Endothelial cell of umbilical vein (primary cell): ENCODE measurements at regions not wholly inside any gene's neighbourhood (a gene's known extent, or its start where the extent isn't known, plus 50 kb on each side); places are given as distances from the start of the nearest gene placed in this dataset.

ENCODE experiments used
- BruUV-seq: library from RNA; stranded (reverse); fragments of 400-500 nt; replicated peaks from 2 replicates; lab custom pipeline; 2021; lab: Mats Ljungman, UMichigan
- CTCF ChIA-PET: fragments of 300-600, 350-600 bp; sonication (Branson Sonifier 250); formaldehyde crosslinking; loops from one replicate; lab custom pipeline; 2021; ENCODE audit warnings: antibody characterized with exemption, inconsistent platforms; lab: Charles Lee
- POLR2A ChIA-PET: fragments of 300-600, 350-600 bp; sonication (Branson Sonifier 250); formaldehyde crosslinking; loops from one replicate; lab custom pipeline; 2021; ENCODE audit warnings: antibody characterized with exemption, inconsistent platforms; lab: Charles Lee
- DNase-seq: peaks from one replicate; pipeline ENCODE4 v3.0.0-alpha.2; 2011; ENCODE audit warnings: low read depth, low spot score
- FAIRE-seq: peaks from 2 replicates; lab custom pipeline; 2011; peaks lifted over from hg19 to GRCh38; lab: Jason Lieb, UNC
- H2AFZ ChIP-seq: 2 replicates; pipeline ENCODE4 v1.6.0; 2012; ENCODE audit warnings: low read depth, low read length, control low read depth, inconsistent platforms
- H3K27ac ChIP-seq: 2 replicates; pipeline ENCODE4 v1.5.1; 2011; ENCODE audit warnings: low read depth, mild to moderate bottlenecking, control low read depth, low read length, moderate library complexity; ENCODE audit not compliant: insufficient read depth
- H3K27me3 ChIP-seq, 2 experiments: 2 replicates each; pipeline versions ENCODE4 v1.6.0 to v1.6.1; 2011; ENCODE audit warnings: low read length in 2 of 2, mixed read lengths in 1 of 2; ENCODE audit not compliant: control insufficient read depth in 2 of 2, insufficient read depth in 2 of 2
- H3K36me3 ChIP-seq, 2 experiments: 2 replicates in 1 of 2; 3 replicates in 1 of 2; pipeline ENCODE4 v1.5.1; 2011; ENCODE audit warnings: low read length in 2 of 2, mild to moderate bottlenecking in 1 of 2, moderate library complexity in 1 of 2; ENCODE audit not compliant: control insufficient read depth in 2 of 2, insufficient read depth in 2 of 2; ENCODE audit errors: extremely low read depth in 1 of 2
- H3K4me1 ChIP-seq: 3 replicates; pipeline ENCODE4 v1.5.1; 2011; ENCODE audit warnings: mild to moderate bottlenecking, low read length; ENCODE audit not compliant: control insufficient read depth, insufficient read depth; ENCODE audit errors: extremely low read depth
- H3K4me2 ChIP-seq: 2 replicates; pipeline ENCODE4 v1.6.1; 2011; ENCODE audit warnings: low read length, control low read depth, mixed read lengths; ENCODE audit not compliant: insufficient read depth
- H3K4me3 ChIP-seq, 3 experiments: fragments of 200-600 bp in 1 of 3; sonication (generic), shearing (Covaris generic) in 1 of 3; replicated peaks in 1 of 3; 2 replicates each; pipeline ENCODE4 v1.5.1; 2011 to 2016; ENCODE audit warnings: control low read depth in 3 of 3, low read length in 3 of 3, mild to moderate bottlenecking in 2 of 3, inconsistent platforms in 1 of 3, low read depth in 1 of 3, moderate library complexity in 1 of 3; ENCODE audit not compliant: insufficient read depth in 1 of 3
- H3K79me2 ChIP-seq: 2 replicates; pipeline ENCODE4 v1.6.0; 2012; ENCODE audit warnings: low read length, inconsistent platforms; ENCODE audit not compliant: control insufficient read depth, insufficient read depth
- H3K9ac ChIP-seq: replicated peaks from 2 replicates; pipeline ENCODE3; 2011; ENCODE audit warnings: low read length, control low read depth; ENCODE audit not compliant: insufficient read depth; ENCODE audit errors: extremely low read depth
- H3K9me1 ChIP-seq: replicated peaks from 3 replicates; pipeline ENCODE4 v1.6.0; 2011; ENCODE audit warnings: mild to moderate bottlenecking, low read length; ENCODE audit not compliant: control insufficient read depth, insufficient read depth; ENCODE audit errors: extremely low read depth
- H3K9me3 ChIP-seq: replicated peaks from 2 replicates; pipeline ENCODE4 v1.5.1; 2012; ENCODE audit warnings: low read length, inconsistent platforms; ENCODE audit not compliant: control insufficient read depth, insufficient read depth
- H4K20me1 ChIP-seq: replicated peaks from 2 replicates; pipeline ENCODE3; 2011; ENCODE audit warnings: mild to moderate bottlenecking, low read length; ENCODE audit not compliant: control insufficient read depth, insufficient read depth; ENCODE audit errors: extremely low read depth
- FOS ChIP-seq: IDR thresholded peaks from 2 replicates; pipeline ENCODE4 v1.6.1; 2011; ENCODE audit warnings: mild to moderate bottlenecking, low read length, moderate library complexity, borderline replicate concordance; ENCODE audit not compliant: insufficient read depth
- GATA2 ChIP-seq: IDR thresholded peaks from 2 replicates; pipeline ENCODE4 v1.7.0; 2011; ENCODE audit warnings: low read depth, mild to moderate bottlenecking, moderate library complexity, mixed read lengths, low read length; ENCODE audit not compliant: insufficient read length, insufficient read depth
- JUN ChIP-seq: IDR thresholded peaks from 2 replicates; pipeline ENCODE4 v1.6.1; 2011; ENCODE audit warnings: borderline replicate concordance, low read depth; ENCODE audit not compliant: insufficient read length, insufficient read depth
- MYC ChIP-seq: IDR thresholded peaks from one replicate; pipeline ENCODE4 v1.6.1; 2011; ENCODE audit warnings: mild to moderate bottlenecking, low read depth, low read length
- POLR2A ChIP-seq: IDR thresholded peaks from 2 replicates; pipeline ENCODE4 v1.6.1; 2012; ENCODE audit warnings: low read depth, mild to moderate bottlenecking, control low read depth, low read length
- POLR2AphosphoS5 ChIP-seq: IDR thresholded peaks from 2 replicates; pipeline ENCODE4 v1.6.1; 2012; ENCODE audit warnings: low read depth, mild to moderate bottlenecking, control low read depth, low read length, moderate library complexity; ENCODE audit not compliant: insufficient read depth
- dilution Hi-C: fragments of 300-500 bp; cut with MboI; formaldehyde crosslinking; loops from one replicate; pipeline ENCODE4 v1.15.0; 2019; ENCODE audit warnings: low sequenced_read_pairs; ENCODE audit not compliant: extremely low pct_ligation_motif_present
- intact Hi-C: fragments of 100-400 bp; cut with micrococcal nuclease; formaldehyde crosslinking; loops from one replicate; pipeline ENCODE4 v1.10.0; 2022
- TF ChIP-seq, protein P1 (sequence below), 2 donors: IDR thresholded peaks; 1 replicate in 1 of 2; 2 replicates in 1 of 2; pipeline ENCODE4 v1.5.1; 2011; ENCODE audit warnings: low read length in 2 of 2, mild to moderate bottlenecking in 2 of 2, moderate library complexity in 2 of 2, control low read depth in 1 of 2, inconsistent platforms in 1 of 2, low read depth in 1 of 2; ENCODE audit not compliant: insufficient read depth in 1 of 2; ENCODE audit errors: extremely low read depth in 1 of 2
- TF ChIP-seq, protein P2 (sequence below): IDR thresholded peaks from 2 replicates; pipeline ENCODE4 v1.6.1; 2011; ENCODE audit not compliant: insufficient read depth, insufficient read length

DNA sequence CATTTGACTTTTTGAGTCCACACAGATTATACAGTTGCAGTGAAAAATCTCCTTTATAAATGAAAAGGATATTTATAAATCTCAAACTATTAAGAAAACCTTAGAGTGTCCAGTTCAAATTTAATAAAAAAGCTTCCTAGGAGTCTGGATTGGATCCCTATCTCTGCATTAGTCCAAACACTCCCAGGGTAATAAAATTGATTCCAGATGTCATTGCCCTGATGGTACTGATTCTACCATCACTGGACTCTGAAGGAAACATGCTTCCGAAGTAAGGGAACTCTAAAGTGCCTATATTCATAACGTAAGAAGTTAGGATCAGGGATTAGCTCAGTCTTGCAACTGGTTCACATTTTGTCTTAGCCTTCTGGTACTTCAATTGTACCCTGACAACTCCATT is 1325.1 kb upstream of the MAP3K7 start:
- DNase-seq (no peak), FAIRE-seq (no peak)
- Histone ChIP-seq H3K4me2 (no peak overlapping the region), H3K4me1 (no peaks in the 10 kb centered on the region), H3K9me3 (no peaks in the 10 kb centered on the region), H4K20me1 (no peaks in the 10 kb centered on the region), H3K36me3 (no peaks in the 10 kb centered on the region), H3K27ac (no peak overlapping the region), H3K27me3 (no peaks in the 10 kb centered on the region), H2AFZ (no peak overlapping the region), H3K9me1 (no peaks in the 10 kb centered on the region), H3K9ac (no peak overlapping the region), H3K79me2 (no peaks in the 10 kb centered on the region), H3K4me3 (no peak overlapping the region)
- dilution Hi-C loops (no loop called here), intact Hi-C loops (no loop called here)
- TF ChIP-seq GATA2 (no peak), POLR2A (no peak), FOS (no peak)
- ChIA-PET CTCF (no interaction called here), POLR2A (no interaction called here)
- no TSS peak for BruUV-seq

DNA sequence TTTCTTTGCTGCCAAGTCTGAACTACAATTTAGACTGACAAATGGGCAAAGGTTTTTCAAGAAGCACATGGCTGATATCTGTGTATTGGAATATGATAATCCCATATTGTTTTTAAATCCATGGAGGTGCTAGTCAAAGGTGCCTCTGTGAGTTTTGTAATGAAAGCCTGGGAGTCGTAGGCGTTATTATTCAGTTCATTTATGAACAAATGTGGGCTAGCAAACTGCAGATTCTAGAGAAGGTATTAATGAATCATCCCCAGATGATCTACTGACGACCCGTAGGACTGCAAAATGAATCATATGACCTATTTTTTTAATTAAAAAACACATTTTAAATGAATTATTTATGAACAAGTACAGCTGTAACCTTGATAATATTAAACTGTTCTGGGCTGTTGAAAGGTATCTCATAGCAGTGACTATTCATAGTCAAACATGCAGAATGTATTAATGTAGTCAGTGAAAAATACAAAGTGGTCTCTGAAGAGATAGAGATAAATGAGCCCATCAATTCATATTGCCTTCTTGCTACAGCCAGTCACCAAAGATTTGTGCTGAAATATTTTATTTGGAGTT is 1317.8 kb upstream of the MAP3K7 start:
- Histone ChIP-seq H3K9me1 (no peaks in the 10 kb centered on the region), H4K20me1 (no peaks in the 10 kb centered on the region), H3K9me3 (no peaks in the 10 kb centered on the region), H3K4me3 (no peak overlapping the region), H3K4me2 (no peak overlapping the region), H3K27ac (no peak overlapping the region), H3K27me3 (no peaks in the 10 kb centered on the region), H3K36me3 (no peaks in the 10 kb centered on the region), H3K4me1 (no peaks in the 10 kb centered on the region), H2AFZ (no peak overlapping the region), H3K9ac (no peak overlapping the region), H3K79me2 (no peaks in the 10 kb centered on the region)
- no peak for DNase-seq
- dilution Hi-C loops = no loop called here
- FAIRE-seq = no peak
- TF ChIP-seq, protein P1, sequence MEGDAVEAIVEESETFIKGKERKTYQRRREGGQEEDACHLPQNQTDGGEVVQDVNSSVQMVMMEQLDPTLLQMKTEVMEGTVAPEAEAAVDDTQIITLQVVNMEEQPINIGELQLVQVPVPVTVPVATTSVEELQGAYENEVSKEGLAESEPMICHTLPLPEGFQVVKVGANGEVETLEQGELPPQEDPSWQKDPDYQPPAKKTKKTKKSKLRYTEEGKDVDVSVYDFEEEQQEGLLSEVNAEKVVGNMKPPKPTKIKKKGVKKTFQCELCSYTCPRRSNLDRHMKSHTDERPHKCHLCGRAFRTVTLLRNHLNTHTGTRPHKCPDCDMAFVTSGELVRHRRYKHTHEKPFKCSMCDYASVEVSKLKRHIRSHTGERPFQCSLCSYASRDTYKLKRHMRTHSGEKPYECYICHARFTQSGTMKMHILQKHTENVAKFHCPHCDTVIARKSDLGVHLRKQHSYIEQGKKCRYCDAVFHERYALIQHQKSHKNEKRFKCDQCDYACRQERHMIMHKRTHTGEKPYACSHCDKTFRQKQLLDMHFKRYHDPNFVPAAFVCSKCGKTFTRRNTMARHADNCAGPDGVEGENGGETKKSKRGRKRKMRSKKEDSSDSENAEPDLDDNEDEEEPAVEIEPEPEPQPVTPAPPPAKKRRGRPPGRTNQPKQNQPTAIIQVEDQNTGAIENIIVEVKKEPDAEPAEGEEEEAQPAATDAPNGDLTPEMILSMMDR (IDR thresholded peaks at IDR 0.05; ENCODE audit: extremely low read depth in 1 of 2, insufficient read depth in 1 of 2, low read depth in 1 of 2, low read length in 2 of 2) = no peak
- TF ChIP-seq, protein P2, sequence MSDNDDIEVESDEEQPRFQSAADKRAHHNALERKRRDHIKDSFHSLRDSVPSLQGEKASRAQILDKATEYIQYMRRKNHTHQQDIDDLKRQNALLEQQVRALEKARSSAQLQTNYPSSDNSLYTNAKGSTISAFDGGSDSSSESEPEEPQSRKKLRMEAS = no peak
- TF ChIP-seq JUN (no peak), MYC (no peak), FOS (no peak), POLR2AphosphoS5 (no peak)
- CTCF ChIA-PET = no interaction called here
- POLR2A ChIA-PET = no interaction called here
- no TSS peak for BruUV-seq
- intact Hi-C loops = no loop called here
